ENCODE measurements at regions not wholly inside any gene's neighbourhood (a gene's known extent, or its start where the extent isn't known, plus 50 kb on each side); places are given as distances from the start of the nearest gene placed in this dataset.

DNA sequence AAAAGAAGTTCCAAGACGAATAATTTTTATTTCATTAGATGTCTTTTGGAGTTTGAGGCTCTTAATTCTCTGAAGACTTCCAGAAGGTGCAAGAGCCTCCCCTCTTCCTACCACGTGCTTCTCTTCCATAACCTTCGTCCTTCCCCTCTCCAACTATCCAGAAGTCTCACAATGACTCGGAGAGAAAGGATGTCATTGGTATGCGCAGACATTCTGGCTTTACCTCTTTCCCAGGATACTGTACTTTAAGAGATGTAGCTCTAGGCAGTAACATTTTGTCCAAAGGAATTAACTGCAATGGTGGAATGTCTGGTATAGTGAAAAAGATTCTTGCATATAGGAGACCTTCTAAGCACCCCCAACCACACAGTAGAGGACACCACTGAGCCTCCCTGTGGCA is 249.0 kb upstream of the OSR1 start:
- H3K9me3 ChIP-seq (ENCODE audit: control insufficient read depth, insufficient read depth, low read depth, low read length), result no peaks in the 10 kb centered on the region
- DNase-seq (ENCODE audit: low read depth, low spot score) (no peak), ATAC-seq (no peak)
- no peak for TF ChIP-seq TCF7L2 (IDR thresholded peaks at IDR 0.05; ENCODE audit: low read depth, low read length)
- TF ChIP-seq, protein P1, sequence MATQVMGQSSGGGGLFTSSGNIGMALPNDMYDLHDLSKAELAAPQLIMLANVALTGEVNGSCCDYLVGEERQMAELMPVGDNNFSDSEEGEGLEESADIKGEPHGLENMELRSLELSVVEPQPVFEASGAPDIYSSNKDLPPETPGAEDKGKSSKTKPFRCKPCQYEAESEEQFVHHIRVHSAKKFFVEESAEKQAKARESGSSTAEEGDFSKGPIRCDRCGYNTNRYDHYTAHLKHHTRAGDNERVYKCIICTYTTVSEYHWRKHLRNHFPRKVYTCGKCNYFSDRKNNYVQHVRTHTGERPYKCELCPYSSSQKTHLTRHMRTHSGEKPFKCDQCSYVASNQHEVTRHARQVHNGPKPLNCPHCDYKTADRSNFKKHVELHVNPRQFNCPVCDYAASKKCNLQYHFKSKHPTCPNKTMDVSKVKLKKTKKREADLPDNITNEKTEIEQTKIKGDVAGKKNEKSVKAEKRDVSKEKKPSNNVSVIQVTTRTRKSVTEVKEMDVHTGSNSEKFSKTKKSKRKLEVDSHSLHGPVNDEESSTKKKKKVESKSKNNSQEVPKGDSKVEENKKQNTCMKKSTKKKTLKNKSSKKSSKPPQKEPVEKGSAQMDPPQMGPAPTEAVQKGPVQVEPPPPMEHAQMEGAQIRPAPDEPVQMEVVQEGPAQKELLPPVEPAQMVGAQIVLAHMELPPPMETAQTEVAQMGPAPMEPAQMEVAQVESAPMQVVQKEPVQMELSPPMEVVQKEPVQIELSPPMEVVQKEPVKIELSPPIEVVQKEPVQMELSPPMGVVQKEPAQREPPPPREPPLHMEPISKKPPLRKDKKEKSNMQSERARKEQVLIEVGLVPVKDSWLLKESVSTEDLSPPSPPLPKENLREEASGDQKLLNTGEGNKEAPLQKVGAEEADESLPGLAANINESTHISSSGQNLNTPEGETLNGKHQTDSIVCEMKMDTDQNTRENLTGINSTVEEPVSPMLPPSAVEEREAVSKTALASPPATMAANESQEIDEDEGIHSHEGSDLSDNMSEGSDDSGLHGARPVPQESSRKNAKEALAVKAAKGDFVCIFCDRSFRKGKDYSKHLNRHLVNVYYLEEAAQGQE (IDR thresholded peaks at IDR 0.05; ENCODE audit: insufficient read depth in 1 of 2, low read depth in 2 of 2, low read length in 1 of 2), result no peak
- TF ChIP-seq, protein P2, sequence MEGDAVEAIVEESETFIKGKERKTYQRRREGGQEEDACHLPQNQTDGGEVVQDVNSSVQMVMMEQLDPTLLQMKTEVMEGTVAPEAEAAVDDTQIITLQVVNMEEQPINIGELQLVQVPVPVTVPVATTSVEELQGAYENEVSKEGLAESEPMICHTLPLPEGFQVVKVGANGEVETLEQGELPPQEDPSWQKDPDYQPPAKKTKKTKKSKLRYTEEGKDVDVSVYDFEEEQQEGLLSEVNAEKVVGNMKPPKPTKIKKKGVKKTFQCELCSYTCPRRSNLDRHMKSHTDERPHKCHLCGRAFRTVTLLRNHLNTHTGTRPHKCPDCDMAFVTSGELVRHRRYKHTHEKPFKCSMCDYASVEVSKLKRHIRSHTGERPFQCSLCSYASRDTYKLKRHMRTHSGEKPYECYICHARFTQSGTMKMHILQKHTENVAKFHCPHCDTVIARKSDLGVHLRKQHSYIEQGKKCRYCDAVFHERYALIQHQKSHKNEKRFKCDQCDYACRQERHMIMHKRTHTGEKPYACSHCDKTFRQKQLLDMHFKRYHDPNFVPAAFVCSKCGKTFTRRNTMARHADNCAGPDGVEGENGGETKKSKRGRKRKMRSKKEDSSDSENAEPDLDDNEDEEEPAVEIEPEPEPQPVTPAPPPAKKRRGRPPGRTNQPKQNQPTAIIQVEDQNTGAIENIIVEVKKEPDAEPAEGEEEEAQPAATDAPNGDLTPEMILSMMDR (IDR thresholded peaks at IDR 0.05), result no peak
- no peak for TF ChIP-seq SIN3A (IDR thresholded peaks at IDR 0.05; ENCODE audit: borderline replicate concordance, insufficient read depth, low read depth, low read length)
- TF ChIP-seq POLR2AphosphoS5 (IDR thresholded peaks at IDR 0.05; ENCODE audit: low read depth, low read length), result no peak
- BruUV-seq (replicated peaks), result no TSS peak
- ChIA-PET POLR2A (no interaction called here), CTCF (no interaction called here)
- intact Hi-C loops (cut with micrococcal nuclease; ENCODE audit: unreplicated experiment), result no loop called here
- no peaks in the 10 kb centered on the region for H3K27me3 ChIP-seq (ENCODE audit: control insufficient read depth, insufficient read depth, low read length)
- in situ Hi-C loops (cut with HindIII; ENCODE audit: low pct_unique_long_range_greater_than_20kb, low sequenced_read_pairs), result no loop called here
- H3K27ac ChIP-seq (ENCODE audit: low read length), result no peak overlapping the region
- no peak overlapping the region for H3K4me3 ChIP-seq (ENCODE audit: low read depth in 2 of 2, low read length in 2 of 2)
- no peaks in the 10 kb centered on the region for H3K36me3 ChIP-seq (ENCODE audit: control insufficient read depth, insufficient read depth, low read length)
- no peaks in the 10 kb centered on the region for H3K4me1 ChIP-seq (ENCODE audit: control insufficient read depth, insufficient read depth, low read length)

DNA sequence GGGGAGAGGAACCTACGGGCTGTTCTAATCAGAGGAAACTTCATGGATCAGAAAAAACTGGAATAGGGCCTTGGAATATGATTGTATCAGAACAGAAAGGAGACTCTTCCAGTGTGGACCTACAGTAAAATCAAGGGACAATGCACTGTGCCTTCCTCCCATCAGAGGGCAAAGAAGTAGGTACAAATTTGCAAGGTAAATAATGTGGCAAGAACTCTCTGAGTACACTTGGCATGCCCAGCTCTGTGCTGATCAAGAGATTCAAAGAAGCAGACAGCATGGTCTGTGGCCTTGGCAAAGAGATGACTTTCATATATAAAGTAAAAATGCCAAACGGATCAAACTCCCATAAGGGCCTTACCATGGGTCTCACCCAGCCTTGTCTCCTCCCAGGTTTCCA is 242.6 kb upstream of the OSR1 start:
- Histone ChIP-seq H3K4me1 (ENCODE audit: control insufficient read depth, insufficient read depth, low read length) (no peaks in the 10 kb centered on the region), H3K4me3 (ENCODE audit: low read depth in 2 of 2, low read length in 2 of 2) (no peak overlapping the region), H3K27ac (ENCODE audit: low read length) (no peak overlapping the region), H3K27me3 (ENCODE audit: control insufficient read depth, insufficient read depth, low read length) (no peaks in the 10 kb centered on the region), H3K36me3 (ENCODE audit: control insufficient read depth, insufficient read depth, low read length) (no peaks in the 10 kb centered on the region), H3K9me3 (ENCODE audit: control insufficient read depth, insufficient read depth, low read depth, low read length) (no peaks in the 10 kb centered on the region)
- ATAC-seq, result no peak
- BruUV-seq (replicated peaks), result no TSS peak
- TF ChIP-seq TCF7L2 (IDR thresholded peaks at IDR 0.05; ENCODE audit: low read depth, low read length), result no peak
- TF ChIP-seq, protein P2 (IDR thresholded peaks at IDR 0.05), result no peak
- TF ChIP-seq SIN3A (IDR thresholded peaks at IDR 0.05; ENCODE audit: borderline replicate concordance, insufficient read depth, low read depth, low read length), result no peak
- no peak for TF ChIP-seq POLR2AphosphoS5 (IDR thresholded peaks at IDR 0.05; ENCODE audit: low read depth, low read length)
- TF ChIP-seq, protein P1 (IDR thresholded peaks at IDR 0.05; ENCODE audit: insufficient read depth in 1 of 2, low read depth in 2 of 2, low read length in 1 of 2), result no peak
- in situ Hi-C loops (cut with HindIII; ENCODE audit: low pct_unique_long_range_greater_than_20kb, low sequenced_read_pairs) (no loop called here), intact Hi-C loops (cut with micrococcal nuclease; ENCODE audit: unreplicated experiment) (no loop called here)
- POLR2A ChIA-PET, result no interaction called here
- CTCF ChIA-PET, result no interaction called here
- no peak for DNase-seq (ENCODE audit: low read depth, low spot score)
